ENCODE measurements at regions not wholly inside any gene's neighbourhood (a gene's known extent, or its start where the extent isn't known, plus 50 kb on each side); places are given as distances from the start of the nearest gene placed in this dataset.
A peak's percentile ranks its signal among the peaks of the same experiment; 100 is the strongest.
"Not testable (repeated sequence)": the region's sequence is repeated elsewhere in the genome, so short reads cannot be mapped to it uniquely, and the experiment has no call there.

DNA sequence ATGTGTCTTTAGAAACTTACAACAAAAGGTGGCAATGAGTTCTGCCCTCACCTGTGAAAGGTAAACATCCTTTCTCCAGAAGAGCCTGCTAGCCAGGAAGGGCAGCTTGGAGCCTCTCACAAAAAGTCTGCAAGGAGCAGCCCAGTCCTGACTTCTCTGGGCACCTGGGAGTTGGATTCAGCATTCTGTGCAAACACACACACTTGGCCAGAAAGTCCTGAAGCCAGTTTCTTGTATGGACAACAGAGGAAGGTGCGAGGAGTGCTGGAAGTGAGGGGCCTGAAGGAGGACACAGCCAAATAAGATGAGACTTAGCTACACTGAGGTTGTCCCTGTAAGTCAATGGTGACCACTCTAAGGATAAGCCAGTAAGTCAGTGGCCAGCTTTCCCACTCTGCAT lies 52.4 kb upstream of the SLC1A4 start:
- no peaks in the 10 kb centered on the region for H3K4me1 ChIP-seq
- WGBS, 2 donors (ENCODE audit: low coverage in 1 of 2) = 89 to 100% methylated on average over 1 of the region's 1 CpG
- no peak overlapping the region for H3K4me3 ChIP-seq
- TF ChIP-seq POLR2AphosphoS5 (IDR thresholded peaks at IDR 0.05) (no peak), POLR2A (IDR thresholded peaks at IDR 0.05) (no peak), EP300 (IDR thresholded peaks at IDR 0.05) (no peak)
- TF ChIP-seq, protein P1, sequence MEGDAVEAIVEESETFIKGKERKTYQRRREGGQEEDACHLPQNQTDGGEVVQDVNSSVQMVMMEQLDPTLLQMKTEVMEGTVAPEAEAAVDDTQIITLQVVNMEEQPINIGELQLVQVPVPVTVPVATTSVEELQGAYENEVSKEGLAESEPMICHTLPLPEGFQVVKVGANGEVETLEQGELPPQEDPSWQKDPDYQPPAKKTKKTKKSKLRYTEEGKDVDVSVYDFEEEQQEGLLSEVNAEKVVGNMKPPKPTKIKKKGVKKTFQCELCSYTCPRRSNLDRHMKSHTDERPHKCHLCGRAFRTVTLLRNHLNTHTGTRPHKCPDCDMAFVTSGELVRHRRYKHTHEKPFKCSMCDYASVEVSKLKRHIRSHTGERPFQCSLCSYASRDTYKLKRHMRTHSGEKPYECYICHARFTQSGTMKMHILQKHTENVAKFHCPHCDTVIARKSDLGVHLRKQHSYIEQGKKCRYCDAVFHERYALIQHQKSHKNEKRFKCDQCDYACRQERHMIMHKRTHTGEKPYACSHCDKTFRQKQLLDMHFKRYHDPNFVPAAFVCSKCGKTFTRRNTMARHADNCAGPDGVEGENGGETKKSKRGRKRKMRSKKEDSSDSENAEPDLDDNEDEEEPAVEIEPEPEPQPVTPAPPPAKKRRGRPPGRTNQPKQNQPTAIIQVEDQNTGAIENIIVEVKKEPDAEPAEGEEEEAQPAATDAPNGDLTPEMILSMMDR (IDR thresholded peaks at IDR 0.05) = no peak
- H3K36me3 ChIP-seq = no peaks in the 10 kb centered on the region
- no peaks in the 10 kb centered on the region for H3K27me3 ChIP-seq
- ATAC-seq = no peak
- H3K9me3 ChIP-seq = no peaks in the 10 kb centered on the region
- no peak overlapping the region for H3K27ac ChIP-seq

DNA sequence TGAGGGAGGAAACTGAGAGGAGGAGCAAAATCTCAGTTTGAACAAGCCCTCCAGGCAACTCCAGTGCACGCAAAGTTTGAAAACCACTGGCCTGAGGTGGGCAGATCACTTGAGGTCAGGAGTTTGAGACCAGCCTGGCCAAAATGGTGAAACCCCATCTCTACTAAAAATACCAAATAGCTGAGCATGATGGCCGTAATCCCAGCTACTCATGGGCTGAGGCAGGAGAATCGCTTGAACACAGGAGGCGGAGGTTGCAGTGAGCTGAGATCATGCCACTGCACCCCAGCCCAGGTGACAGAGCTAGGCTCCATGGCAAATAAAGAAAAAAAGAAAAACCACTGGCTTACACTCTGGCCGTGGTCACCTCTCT lies 51.9 kb upstream of the SLC1A4 start:
- H3K27ac ChIP-seq, H3K4me1 ChIP-seq, H3K27me3 ChIP-seq, H3K9me3 ChIP-seq, H3K4me3 ChIP-seq, ATAC-seq, H3K36me3 ChIP-seq: not testable (repeated sequence)
- 85% methylated on average over 4 of the region's 5 CpGs; no CpG with 5 or more reads in 1 of the 2 donors for WGBS, 2 donors (ENCODE audit: low coverage in 1 of 2)

DNA sequence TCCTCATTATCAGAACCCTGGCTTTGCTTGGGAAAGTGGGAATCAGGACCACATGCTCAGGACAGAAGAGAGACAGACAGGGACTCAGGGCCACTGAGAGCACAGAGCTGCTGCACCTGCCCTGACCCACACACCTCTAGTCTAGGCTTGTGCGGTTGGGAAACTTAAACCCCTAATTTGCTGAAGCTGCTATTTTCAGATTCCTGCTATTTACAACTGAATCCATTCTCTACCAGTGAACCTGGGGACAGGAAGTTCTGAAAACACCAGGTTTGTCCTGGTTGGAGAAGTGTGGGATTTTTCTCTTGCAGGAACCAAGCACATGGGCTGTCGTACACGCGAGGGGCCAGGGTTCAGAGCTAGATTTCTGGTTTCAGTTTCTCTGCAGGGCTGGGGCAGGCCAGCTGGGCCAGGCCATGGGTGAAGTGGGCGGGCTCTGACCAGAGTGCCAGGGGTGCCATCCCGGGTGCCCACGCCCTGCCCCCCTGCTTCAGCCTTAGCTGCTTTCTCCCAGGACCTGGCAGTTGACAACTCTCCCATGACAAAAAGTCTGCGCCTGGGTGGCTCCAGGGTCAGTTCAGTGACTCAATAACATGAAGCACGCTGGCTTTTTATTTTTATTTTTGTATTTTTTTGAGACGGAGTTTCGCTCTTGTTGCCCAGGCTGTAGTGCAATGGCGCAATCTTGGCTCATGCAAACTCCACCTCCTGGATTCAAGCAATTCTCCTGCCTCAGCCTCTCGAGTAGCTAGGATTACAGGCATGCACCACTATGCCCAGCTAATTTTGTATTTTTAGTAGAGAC lies 51.3 kb upstream of the SLC1A4 start:
- no peak for TF ChIP-seq EP300 (IDR thresholded peaks at IDR 0.05)
- no peak for TF ChIP-seq POLR2AphosphoS5 (IDR thresholded peaks at IDR 0.05)
- TF ChIP-seq, protein P1 (IDR thresholded peaks at IDR 0.05) = no peak
- TF ChIP-seq POLR2A (IDR thresholded peaks at IDR 0.05) = no peak
- H3K27me3 ChIP-seq = no peaks in the 10 kb centered on the region
- peak; percentile 64 for ATAC-seq
- no peak overlapping the region for H3K27ac ChIP-seq
- WGBS, 2 donors (ENCODE audit: low coverage in 1 of 2) = 71 to 80% methylated on average over 6 to 8 of the region's 13 CpGs
- H3K4me1 ChIP-seq = no peaks in the 10 kb centered on the region
- no peak overlapping the region for H3K4me3 ChIP-seq
- H3K36me3 ChIP-seq = no peaks in the 10 kb centered on the region
- H3K9me3 ChIP-seq = no peaks in the 10 kb centered on the region

DNA sequence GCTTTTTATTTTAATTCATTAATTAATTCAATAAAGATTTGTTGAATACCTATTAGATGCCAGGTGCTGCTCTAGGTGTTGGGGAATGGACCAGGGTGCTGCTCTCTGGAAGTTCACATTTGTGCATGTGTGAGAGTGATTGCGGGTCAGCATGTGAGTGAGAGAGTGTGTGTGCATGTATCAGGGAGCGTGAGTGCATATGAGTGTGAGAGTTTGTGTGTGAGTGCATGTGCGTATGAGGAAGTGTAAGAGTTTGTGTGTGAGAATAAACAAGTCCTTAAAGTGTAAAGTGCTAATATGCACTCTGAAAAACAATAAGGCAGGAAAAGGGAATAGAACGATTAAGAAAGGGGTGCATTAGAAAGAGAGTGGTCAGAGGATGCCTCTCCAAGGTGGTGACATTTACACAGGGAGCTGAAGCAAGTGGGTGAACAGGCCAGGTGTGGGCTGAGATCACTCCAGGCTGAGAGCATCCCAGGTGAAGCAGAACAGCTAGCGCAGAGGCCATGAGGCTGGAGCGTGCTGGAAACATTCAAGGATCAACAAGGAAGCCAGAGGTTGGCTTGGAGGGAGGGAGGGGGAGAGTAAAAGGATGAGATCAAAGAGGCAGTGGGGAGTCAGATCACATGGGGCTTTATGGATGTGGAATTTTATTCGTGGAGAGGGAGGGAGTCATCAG lies 50.5 kb upstream of the SLC1A4 start:
- WGBS, 2 donors (ENCODE audit: low coverage in 1 of 2) = 72 to 78% methylated on average over 4 to 7 of the region's 7 CpGs
- Histone ChIP-seq H3K36me3 (no peaks in the 10 kb centered on the region), H3K4me1 (no peaks in the 10 kb centered on the region), H3K9me3 (no peaks in the 10 kb centered on the region), H3K27ac (no peak overlapping the region), H3K27me3 (no peaks in the 10 kb centered on the region), H3K4me3 (no peak overlapping the region)
- no peak for TF ChIP-seq EP300 (IDR thresholded peaks at IDR 0.05)
- TF ChIP-seq, protein P1 (IDR thresholded peaks at IDR 0.05) = no peak
- no peak for TF ChIP-seq POLR2AphosphoS5 (IDR thresholded peaks at IDR 0.05)
- TF ChIP-seq POLR2A (IDR thresholded peaks at IDR 0.05) = no peak
- ATAC-seq = no peak

DNA sequence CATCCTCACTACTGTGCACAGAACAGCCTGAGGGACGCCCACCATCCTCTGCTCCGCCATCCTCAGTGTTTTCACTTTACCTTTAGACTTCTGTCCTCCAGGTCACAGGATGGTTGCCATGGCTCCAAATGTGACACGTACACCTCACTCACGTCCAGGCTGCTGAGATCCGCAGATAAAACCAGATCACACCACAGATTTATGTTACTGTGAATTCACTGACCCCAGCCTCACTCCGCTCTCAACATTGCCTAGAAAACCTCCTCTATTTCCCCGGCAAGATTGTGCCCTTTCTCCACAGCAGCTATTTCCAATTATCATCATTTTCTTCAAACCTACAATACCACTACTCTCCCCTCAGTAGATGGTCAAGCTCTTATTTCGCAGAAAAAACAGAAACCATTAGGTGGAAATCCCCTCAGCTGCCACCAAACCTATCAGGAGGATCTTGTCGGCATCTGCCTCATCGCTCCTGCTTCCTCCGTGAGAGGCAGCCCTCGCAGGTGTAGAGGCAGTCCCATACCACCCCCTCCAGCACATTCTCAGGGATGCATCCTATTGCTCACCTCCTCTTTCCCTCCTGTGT lies 49.8 kb upstream of the SLC1A4 start:
- Histone ChIP-seq H3K36me3 (no peaks in the 10 kb centered on the region), H3K4me1 (no peaks in the 10 kb centered on the region), H3K4me3 (no peak overlapping the region), H3K27ac (no peak overlapping the region), H3K27me3 (no peaks in the 10 kb centered on the region), H3K9me3 (no peaks in the 10 kb centered on the region)
- ATAC-seq = no peak
- no peak for TF ChIP-seq POLR2AphosphoS5 (IDR thresholded peaks at IDR 0.05)
- TF ChIP-seq EP300 (IDR thresholded peaks at IDR 0.05) = no peak
- TF ChIP-seq, protein P1 (IDR thresholded peaks at IDR 0.05) = no peak
- no peak for TF ChIP-seq POLR2A (IDR thresholded peaks at IDR 0.05)
- WGBS, 2 donors (ENCODE audit: low coverage in 1 of 2) = 69 to 70% methylated on average over 10 to 11 of the region's 12 CpGs

Small RNAs in the stretch of these regions (small RNA-seq; reads per million reads assigned to genes)
- gene RF00019 (0 reads per million in 4 donors), gene RN7SL211P (0 reads per million in 4 donors), gene RN7SL341P (0 reads per million in 4 donors)
